SH-SY5Y (cell line): ENCODE measurements at regions not wholly inside any gene's neighbourhood (a gene's known extent, or its start where the extent isn't known, plus 50 kb on each side); places are given as distances from the start of the nearest gene placed in this dataset.

Experiments
- GATA2 ChIP-seq: IDR thresholded peaks from 2 replicates; pipeline ENCODE4 v1.6.1; 2011; ENCODE audit warnings: mild to moderate bottlenecking, low read depth, low read length
- GATA3 ChIP-seq: IDR thresholded peaks from 2 replicates; pipeline ENCODE4 v1.6.1; 2011; ENCODE audit warnings: low read depth, mild to moderate bottlenecking, low read length, moderate library complexity

DNA sequence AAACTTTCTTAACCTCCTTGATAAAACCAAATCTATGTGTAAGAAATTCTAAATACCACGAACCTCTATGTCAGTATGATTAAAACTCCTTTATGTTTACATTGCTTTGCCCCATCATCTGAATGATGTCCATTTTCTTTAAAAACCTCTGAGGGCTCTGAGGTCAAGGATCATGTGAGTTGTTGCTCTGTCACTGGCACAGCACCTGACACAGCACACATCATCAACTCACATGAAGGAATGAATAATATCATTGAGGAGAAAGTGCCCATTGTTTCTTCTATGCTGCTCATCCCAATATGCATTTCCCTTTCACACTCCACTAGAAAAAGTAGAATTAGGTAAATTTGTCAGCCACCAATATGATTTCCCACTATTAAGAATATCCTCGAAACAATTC, 1178.7 kb upstream of the NRXN1 start:
- TF ChIP-seq GATA3 = no peak
- TF ChIP-seq GATA2 = no peak

DNA sequence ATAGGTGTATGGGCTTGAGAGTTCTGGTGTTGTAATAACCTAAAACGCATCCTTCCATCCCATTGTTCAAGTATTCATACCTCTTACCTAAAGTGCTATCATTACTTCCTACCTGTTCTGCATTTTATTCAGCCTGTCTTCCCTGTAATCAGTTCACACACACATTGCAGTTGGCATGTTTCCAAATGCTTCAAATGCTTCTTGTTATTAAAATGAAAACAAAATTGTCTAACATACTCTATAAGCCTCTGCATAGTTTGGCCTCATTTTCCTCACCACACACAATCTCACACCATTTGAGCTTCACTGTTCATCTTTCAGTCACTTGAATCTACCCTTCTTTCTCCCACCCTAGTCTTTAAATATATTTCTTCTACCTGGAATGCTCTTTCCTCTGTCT, 1178.2 kb upstream of the NRXN1 start:
- TF ChIP-seq GATA2 = no peak
- no peak for TF ChIP-seq GATA3

DNA sequence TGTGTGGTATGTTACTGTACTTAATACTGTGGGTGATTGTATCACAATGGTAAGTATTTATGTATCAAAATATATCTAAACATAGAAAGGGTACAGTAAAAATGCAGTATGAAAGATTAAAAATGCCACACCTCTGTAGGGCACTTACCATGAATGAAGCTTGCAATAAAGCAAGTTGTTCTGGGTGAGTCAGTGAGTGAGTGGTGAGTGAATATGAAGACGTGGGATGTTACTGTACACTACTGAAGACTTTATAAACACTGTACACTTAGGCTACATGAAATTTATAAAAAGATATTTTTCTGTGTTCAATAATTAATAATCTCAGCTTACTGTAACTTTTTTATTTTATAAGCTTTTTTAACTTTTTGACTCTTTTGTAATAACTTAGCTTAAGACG, 1162.4 kb upstream of the NRXN1 start:
- TF ChIP-seq GATA3 = no peak
- no peak for TF ChIP-seq GATA2

- TF ChIP-seq GATA3 = no peak
- TF ChIP-seq GATA2 = no peak
Observed at GRCh38 chr2:52193804-52194203, 1161.9 kb upstream of the NRXN1 start.

DNA sequence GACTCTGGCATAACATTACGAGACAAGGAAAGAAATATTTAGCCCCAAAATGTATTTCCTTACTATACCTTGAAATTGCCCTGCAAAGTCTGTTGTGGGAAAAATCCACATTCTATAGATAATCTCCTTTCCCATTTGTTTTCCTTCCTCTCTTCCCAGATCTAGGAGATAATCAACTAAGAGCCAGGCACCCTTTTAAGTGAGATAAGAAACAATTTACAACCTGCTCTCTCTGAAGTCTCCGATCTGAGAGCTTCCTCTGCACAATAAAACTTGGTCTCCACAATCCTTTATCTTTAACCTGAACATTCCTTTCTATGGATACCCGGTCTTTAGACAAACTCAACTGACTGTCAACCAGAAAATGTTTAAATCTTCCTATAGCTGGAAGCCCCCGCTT, 1160.7 kb upstream of the NRXN1 start:
- TF ChIP-seq GATA2 (no peak), GATA3 (no peak)

GRCh38 chr2:52181080-52181479, 1149.1 kb upstream of the NRXN1 start:
- TF ChIP-seq GATA3 (no peak), GATA2 (no peak)

- TF ChIP-seq GATA3 = no peak
- TF ChIP-seq GATA2 = no peak
Observed at GRCh38 chr2:52178845-52179244, 1146.9 kb upstream of the NRXN1 start.

GRCh38 chr2:52145005-52145404, 1113.1 kb upstream of the NRXN1 start:
- TF ChIP-seq GATA3 (no peak), GATA2 (no peak)

- no peak for TF ChIP-seq GATA3
- no peak for TF ChIP-seq GATA2
Observed at GRCh38 chr2:52144590-52144989, 1112.7 kb upstream of the NRXN1 start.

- TF ChIP-seq GATA3 (no peak), GATA2 (no peak)
Observed at GRCh38 chr2:52141076-52141475, 1109.1 kb upstream of the NRXN1 start.

DNA sequence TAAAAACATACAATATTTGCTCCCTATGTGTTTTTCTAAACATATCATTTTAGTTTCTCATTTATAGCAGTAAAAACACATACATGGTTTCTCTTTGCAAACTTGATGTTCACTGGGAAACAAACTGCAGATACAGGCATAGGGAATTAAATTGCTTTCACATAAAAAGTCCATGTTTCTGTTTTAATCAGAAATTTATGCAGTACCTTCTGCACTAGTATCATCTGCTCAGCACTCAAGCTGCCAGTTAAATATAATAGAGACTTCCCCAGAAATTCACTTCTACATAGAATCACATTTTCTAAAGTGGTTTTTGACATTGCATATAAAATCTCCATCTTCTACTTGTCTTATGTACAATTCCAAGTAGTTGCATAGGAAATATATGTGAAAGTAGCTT, 1107.3 kb upstream of the NRXN1 start:
- TF ChIP-seq GATA3 (no peak), GATA2 (no peak)

DNA sequence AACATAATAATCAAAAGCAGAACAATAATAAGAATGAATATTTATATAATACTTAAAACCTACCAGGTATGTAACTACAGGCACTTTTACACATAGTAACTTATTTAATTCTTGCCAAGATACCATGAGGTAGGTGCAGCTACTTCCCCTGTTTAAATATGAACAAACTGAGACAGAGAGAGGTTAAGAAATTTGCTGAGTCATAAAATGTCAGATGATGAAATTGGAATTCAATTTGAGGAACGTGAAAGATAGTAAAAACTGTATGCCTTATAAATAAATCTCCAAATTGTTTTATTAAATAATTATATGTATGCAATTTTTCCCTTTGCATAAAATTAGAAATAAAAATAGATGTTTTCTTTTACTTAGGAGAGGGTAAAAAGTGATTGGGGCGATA, 1103.3 kb upstream of the NRXN1 start:
- no peak for TF ChIP-seq GATA3
- TF ChIP-seq GATA2 = no peak

GRCh38 chr2:52128081-52128480, 1096.1 kb upstream of the NRXN1 start:
- TF ChIP-seq GATA3 = no peak
- no peak for TF ChIP-seq GATA2

DNA sequence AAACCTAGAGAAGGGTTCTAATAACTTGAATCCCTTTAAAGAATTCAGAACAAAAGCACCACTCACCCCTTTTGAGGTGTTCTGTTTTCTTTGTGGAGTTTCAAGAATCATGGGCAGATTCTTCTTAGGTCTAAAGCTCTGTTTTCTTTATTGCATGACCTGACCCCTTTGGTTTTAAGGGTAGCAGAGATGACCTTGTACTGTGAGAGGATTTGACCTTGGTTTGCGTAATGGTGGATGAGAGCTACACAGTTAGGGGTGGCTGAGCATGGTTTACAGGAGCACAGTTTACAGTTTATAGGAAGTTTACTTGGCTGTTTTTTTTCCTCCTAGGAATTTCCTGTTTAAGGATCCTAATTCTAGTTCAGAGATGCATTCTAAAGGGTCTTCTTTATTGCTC, 1095.6 kb upstream of the NRXN1 start:
- no peak for TF ChIP-seq GATA3
- no peak for TF ChIP-seq GATA2

DNA sequence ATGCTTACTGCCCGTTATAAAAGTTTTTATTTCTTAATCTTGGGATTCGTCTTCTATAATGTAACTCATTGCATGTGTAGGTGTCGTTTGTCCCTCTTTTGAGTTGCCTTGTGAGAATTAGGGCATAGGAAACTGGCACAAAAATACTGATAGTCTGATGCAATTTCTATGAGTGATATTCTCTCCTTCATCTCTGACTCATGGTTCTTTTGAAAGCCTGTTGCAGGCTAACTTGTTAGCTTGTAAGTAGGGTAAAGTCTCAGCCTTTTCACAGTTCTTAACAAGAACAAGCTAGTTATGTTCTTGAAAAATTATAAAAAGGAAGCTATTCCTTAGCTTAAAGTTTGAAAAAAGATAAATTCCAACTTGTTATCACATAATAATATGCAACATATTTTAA, 1085.4 kb upstream of the NRXN1 start:
- TF ChIP-seq GATA3 = no peak

DNA sequence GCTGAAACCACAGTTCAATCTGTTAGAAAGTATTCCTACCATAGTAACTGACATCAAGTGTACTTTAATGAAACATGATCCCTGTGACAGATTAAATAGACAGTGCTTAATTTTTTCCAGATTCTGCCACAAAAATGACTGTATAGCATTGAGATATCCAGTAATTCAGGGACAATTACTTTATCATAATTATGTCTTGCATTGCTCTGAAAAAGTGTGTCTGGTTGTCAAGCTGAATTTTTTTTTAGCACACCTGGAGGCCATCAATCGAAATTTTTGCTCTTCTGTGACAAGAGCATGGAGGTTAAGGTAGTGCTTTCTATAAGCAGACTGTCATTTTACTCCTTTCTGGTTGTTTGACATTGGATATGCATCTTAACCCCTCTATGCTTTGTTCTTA, 1083.8 kb upstream of the NRXN1 start:
- TF ChIP-seq GATA3 = no peak; the same call in 1 of the 2 replicates
- no peak for TF ChIP-seq GATA2
